Fibroblast of the aortic adventitia (primary cell): ENCODE measurements at regions not wholly inside any gene's neighbourhood (a gene's known extent, or its start where the extent isn't known, plus 50 kb on each side); places are given as distances from the start of the nearest gene placed in this dataset.

Experiments used
- DNase-seq: peaks from one replicate; pipeline ENCODE4 v3.0.0-alpha.2; 2010; ENCODE audit warnings: low read depth
- H3K4me3 ChIP-seq: 2 replicates; pipeline ENCODE4 v1.5.1; 2011; ENCODE audit warnings: low read depth, mild to moderate bottlenecking, control low read depth, low read length, moderate library complexity
- TF ChIP-seq, protein P1 (sequence below): IDR thresholded peaks from 2 replicates; pipeline ENCODE4 v1.5.1; 2011; ENCODE audit warnings: mild to moderate bottlenecking, low read length, control low read depth, inconsistent platforms; ENCODE audit not compliant: insufficient read depth

DNA sequence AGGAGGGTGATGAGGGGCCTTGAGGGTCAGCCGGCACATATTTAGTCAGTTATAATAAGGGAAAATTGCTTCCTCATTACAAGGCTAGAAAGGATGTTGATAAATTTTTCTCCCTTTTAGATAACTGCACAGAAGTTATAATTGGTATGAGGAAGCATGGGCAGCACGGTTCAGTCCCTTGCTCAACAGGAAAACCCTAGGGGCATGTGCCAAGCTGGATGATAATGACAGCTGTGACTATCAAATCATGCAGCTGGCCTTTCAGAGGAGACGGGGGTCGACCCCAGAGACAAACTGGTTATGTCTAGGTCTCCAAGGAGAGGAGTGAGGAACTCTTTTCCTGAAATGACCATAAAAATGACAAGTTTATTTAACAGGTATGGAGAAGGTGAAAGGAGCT lies 448.1 kb upstream of the VRK2 start:
- no peak for DNase-seq
- TF ChIP-seq, protein P1, sequence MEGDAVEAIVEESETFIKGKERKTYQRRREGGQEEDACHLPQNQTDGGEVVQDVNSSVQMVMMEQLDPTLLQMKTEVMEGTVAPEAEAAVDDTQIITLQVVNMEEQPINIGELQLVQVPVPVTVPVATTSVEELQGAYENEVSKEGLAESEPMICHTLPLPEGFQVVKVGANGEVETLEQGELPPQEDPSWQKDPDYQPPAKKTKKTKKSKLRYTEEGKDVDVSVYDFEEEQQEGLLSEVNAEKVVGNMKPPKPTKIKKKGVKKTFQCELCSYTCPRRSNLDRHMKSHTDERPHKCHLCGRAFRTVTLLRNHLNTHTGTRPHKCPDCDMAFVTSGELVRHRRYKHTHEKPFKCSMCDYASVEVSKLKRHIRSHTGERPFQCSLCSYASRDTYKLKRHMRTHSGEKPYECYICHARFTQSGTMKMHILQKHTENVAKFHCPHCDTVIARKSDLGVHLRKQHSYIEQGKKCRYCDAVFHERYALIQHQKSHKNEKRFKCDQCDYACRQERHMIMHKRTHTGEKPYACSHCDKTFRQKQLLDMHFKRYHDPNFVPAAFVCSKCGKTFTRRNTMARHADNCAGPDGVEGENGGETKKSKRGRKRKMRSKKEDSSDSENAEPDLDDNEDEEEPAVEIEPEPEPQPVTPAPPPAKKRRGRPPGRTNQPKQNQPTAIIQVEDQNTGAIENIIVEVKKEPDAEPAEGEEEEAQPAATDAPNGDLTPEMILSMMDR: no peak
- H3K4me3 ChIP-seq: no peak overlapping the region

DNA sequence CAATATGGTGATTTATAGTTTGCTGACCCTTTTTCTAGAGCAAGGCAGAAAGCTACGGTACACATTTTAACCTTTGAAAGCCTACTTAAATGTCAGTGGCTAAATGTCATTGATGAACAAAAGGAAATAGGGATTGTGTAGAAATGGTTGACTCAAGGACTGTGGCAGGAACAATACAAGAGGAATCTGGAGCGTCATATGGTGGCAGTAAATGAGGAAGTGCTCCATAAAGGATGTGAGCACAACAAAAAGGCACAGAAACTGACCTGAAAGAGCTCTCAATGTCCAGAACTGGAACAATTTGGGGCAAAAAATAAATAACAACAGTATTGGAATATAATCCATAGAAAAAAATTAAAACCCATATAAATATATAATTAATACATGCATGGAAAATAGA lies 443.9 kb upstream of the VRK2 start:
- DNase-seq: no peak
- TF ChIP-seq, protein P1: no peak
- no peak overlapping the region for H3K4me3 ChIP-seq

DNA sequence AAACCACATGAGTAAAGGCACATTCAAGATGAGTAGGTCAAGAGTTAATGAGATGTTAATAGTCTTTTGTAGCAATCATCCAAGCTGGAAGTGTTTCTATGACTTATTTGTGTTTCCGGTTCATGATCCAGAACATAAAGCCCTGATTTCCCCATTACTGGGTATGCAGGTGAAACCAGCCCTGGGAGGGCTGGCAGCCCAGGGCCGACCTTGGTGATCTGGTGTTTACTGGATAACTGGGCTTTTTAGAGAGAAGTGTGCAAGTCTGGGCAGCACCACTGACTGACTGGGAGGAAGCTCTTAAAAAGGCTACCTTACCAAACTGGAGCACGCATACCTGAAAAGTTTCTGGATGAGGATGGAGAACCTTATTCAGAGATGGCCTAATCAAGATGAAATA lies 431.6 kb upstream of the VRK2 start:
- DNase-seq: no peak
- no peak overlapping the region for H3K4me3 ChIP-seq
- TF ChIP-seq, protein P1: no peak

DNA sequence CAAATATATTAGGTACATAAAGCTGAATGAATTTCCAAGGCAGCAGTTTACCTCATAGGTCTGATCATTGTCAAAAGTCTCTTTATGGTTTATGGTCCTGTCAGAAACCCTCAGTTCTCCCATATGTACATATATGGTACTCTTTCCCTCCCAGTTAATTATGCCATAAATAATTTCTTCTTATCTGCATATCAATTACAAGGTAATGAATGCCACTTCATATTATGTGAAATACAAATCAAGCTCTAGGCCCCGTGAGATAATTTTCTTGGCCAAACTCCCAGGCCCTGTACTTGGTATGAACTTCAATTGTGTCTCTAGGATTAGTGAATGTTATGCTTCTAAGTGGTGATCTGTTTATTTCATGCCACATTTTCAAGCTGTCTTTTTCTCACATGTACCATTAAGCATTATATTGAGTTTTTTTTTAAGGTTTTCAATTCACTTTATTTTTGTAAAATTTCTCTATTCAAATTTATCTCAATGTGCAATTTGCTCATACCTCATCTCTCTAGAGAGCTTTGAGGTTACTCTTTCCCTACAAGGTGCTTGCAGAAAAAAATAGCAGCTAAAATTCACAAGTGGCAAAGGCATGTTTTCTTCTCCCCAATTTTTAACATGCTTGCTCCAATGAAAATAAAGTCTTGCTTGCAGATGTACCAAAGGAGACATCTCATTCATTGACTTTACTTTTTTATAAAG lies 430.6 kb upstream of the VRK2 start:
- no peak for DNase-seq
- TF ChIP-seq, protein P1: no peak
- no peak overlapping the region for H3K4me3 ChIP-seq

DNA sequence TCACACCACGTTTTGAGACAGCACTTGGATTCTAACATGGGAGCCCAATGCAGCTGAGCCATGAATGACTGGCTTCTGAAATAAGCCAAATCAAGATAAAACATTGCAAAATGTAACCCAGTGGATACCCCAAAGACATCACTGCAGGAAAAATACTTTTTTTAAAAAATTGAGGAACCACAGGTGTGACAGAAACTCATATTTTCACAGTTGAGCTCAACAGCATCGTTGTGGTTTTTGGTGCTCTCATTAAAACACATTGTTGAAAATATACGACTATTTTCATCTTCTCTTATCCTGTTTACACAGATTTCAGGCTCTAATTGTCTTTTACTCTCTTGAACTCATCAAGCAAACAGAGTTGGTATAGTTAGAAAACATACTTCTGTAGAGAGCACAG lies 429.3 kb upstream of the VRK2 start:
- TF ChIP-seq, protein P1: no peak
- H3K4me3 ChIP-seq: no peak overlapping the region
- DNase-seq: no peak

DNA sequence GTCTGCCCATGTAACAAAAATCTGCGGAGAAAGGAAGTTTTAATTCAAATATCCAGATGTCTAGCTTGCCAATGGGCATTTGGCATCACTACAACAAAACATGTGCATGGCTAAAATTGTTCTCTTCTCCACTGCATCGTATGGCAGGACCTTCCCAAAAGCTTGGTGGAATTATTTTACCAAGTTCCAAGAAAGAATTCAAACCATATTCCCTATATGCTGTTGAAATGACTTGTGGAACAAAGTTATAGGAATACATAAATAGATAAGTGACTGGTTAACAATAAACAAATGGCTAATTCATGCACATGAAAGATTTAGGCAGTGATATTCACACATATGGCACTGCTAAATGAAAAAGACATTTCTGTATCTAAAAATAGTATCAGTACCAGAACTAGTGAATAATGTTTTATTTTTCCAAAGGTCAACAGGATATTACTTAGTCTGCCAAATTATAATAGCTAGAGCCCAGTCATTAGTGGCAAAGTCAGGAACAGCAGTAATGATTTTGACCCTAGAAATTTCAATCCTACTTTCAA lies 425.4 kb upstream of the VRK2 start:
- DNase-seq: no peak
- TF ChIP-seq, protein P1: no peak
- H3K4me3 ChIP-seq: no peak overlapping the region

DNA sequence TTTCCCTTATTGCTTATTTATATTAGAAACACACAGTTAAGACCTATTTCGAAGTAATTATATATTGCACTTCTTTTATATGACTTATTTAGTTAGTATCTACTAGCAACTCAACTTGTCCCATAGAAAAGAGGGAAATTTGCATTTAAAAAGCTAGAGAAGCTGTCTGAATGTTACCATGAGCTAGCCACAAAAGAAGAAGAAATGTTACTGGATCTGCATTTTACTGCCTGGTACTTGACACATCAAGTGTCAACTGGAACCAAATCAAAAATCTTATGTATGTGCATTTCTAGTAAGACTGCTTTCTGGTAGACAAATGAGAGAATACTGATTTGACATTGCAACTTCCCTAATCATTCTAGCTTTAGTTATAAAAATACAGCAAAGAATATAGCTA lies 424.6 kb upstream of the VRK2 start:
- no peak overlapping the region for H3K4me3 ChIP-seq
- TF ChIP-seq, protein P1: no peak
- DNase-seq: no peak
